DND-41 (cell line): ENCODE measurements at regions not wholly inside any gene's neighbourhood (a gene's known extent, or its start where the extent isn't known, plus 50 kb on each side); places are given as distances from the start of the nearest gene placed in this dataset.

Experiments used
- EZH2 ChIP-seq: IDR thresholded peaks from 3 replicates; pipeline ENCODE4 v1.6.1; 2012; ENCODE audit warnings: borderline replicate concordance, low read depth, mild to moderate bottlenecking, moderate library complexity, low read length, inconsistent platforms; ENCODE audit not compliant: severe bottlenecking
- TF ChIP-seq, protein P1 (sequence below): IDR thresholded peaks from 2 replicates; pipeline ENCODE4 v1.5.1; 2012; ENCODE audit warnings: borderline replicate concordance, low read length, moderate library complexity, mild to moderate bottlenecking; ENCODE audit not compliant: poor library complexity, severe bottlenecking; ENCODE audit errors: extremely low read depth

DNA sequence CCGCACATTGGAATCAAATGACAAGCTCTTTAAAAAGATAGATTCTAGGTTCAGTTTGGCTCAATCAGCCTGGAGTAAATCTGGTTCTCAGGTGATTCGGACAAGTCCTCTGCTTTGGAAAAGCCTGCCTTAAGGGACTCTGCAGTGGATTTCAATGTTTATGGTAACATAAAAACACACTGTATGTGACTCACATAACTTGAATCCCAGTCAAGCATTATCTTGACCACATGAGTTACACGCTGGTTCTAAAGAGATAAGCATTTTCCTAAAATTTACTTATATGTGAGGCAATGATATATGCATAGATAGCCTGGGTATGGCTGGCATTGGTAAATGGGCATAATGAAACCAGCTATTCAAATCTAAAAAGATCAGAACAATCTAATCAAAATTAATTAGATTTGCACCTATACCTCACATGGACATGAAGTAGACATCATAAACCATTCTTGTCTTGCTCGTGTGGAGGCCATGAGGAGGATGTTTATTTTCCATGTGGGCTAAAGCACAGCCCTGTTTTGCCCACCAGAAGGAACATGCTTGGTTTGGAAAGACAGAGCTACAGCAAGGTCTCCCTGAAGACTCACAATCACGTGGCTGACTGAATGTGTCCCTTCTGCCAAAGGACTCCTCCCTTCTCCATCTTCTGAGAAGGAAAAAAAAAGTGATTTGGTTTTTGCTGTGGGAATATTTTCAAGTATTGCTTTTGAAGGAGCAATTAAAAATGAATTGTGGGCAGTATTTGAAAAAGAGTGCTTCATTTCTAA is 351.7 kb downstream of the DIRAS2 start:
- TF ChIP-seq, protein P1, sequence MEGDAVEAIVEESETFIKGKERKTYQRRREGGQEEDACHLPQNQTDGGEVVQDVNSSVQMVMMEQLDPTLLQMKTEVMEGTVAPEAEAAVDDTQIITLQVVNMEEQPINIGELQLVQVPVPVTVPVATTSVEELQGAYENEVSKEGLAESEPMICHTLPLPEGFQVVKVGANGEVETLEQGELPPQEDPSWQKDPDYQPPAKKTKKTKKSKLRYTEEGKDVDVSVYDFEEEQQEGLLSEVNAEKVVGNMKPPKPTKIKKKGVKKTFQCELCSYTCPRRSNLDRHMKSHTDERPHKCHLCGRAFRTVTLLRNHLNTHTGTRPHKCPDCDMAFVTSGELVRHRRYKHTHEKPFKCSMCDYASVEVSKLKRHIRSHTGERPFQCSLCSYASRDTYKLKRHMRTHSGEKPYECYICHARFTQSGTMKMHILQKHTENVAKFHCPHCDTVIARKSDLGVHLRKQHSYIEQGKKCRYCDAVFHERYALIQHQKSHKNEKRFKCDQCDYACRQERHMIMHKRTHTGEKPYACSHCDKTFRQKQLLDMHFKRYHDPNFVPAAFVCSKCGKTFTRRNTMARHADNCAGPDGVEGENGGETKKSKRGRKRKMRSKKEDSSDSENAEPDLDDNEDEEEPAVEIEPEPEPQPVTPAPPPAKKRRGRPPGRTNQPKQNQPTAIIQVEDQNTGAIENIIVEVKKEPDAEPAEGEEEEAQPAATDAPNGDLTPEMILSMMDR = no peak
- TF ChIP-seq EZH2 = no peak
